Stimulated activated CD4-positive, alpha-beta T cell treated with anti-CD3 and anti-CD28 coated beads, Interleukin-4, amount 100 ng/mL, for 24 hours (primary cell): ENCODE measurements at regions not wholly inside any gene's neighbourhood (a gene's known extent, or its start where the extent isn't known, plus 50 kb on each side); places are given as distances from the start of the nearest gene placed in this dataset.

Experiments used
- DNase-seq: peaks from one replicate; pipeline ENCODE4 v3.0.0-alpha.2; 2020

DNA sequence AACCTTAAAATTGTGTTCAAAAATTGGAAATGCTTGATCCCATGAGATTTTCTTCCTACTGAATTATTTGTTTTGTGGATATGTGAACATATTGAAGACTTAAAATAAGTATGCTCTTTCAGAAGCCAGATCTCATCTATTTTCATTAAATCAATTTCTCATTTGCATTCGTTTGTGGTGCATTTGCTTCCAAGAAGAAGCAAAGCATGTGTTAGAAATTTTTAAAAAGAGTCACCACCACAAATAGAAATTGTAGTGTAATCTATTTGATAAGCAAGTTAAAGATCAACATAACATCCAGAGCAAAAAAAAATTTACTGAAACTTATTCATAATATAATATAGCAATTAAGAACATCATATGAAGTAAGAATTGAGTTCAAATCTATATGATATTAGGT, 300.9 kb upstream of the SYT4 start:
- DNase-seq, result no peak

DNA sequence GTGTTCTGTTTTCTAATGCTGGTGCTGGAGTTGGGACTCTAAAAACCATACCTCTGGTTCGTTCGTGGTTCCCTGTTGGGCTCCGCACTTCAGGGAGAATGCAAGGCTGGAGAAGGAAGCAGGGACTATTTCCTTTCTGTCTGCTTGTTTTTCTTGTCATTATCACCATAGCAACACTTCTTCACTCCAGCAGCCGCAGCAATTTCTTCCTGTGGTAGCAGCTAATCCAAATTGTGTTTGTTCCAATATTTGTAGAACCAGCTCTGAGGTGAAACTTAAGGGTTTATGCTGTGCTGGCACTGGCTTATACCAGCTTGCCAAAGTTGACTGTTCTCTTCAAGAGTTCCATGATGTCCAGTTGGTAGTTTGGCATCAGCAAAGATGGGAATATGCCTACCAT, 301.4 kb upstream of the SYT4 start:
- no peak for DNase-seq

DNA sequence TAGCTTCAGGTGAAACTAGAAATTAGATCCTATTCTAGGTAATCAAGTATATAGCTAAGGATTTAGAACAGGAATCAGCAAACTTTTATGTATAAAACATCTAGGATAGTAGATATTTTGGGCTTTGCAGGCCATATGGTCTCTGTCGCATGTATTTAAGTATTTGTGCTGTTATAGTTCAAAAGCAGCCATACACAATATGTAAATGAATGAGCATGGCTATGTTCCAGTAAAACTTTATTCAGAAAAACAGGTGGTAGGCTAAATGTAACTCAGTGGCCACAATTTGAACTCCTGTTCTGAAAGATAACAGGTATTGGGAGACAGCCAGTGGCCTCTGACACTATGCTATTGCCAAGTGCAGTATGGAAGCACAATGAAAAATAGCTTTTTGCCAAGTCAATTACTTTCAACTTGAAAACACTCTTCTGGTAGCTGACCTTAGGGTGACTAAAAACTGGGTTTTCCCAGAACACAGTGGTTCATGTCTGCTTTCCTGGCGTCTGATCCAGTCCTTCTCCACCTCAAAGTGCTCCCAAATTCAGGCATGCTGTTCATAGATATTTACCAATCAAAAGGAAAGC, 304.7 kb upstream of the SYT4 start:
- DNase-seq, result no peak

DNA sequence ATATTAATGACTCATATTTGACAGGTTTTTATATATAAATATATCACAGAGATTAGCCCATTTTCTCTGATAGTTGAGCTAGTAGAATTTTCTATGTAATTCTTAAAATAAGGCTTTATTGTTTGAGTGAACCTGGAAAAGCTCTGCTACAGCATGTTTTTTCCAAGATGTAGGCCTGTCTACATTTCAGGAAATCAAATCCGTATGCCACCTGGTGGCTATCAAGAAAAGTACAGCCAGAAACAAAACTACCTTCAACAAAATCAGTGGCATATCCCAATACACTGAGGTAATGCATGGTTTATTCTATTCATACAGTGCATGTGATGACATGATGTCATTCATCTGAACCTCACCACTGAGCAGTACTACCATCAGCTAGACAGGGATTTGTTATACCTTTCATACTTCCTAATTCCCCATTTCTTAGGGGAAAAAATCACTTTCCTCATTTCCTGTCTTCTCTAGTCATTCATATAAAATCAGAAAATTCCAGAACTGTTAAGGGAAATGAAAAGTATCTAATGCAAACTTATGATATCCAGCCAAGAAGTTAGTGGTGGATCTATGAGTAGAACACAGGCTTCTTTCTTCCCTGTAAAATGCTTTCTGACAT, 310.4 kb upstream of the SYT4 start:
- no peak for DNase-seq

DNA sequence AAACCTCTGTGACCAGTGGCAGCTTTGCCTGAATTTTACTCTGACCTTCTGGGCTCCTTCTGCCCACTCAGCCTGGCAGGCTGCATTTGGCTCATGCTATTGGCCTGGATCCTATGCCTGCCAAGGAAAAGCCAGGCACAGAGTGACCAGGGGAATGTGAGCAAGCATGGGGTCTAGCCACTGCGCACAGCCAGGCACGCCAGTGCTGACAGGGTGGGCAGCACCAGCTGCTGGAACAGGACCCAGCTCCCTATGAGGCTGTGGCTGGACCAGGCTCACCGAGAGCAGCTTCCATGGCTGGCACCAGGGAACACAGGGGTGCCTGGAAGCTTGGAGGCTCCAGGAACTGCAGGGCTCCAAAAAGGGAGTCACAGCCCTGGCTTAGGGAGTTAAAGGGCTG, 311.5 kb upstream of the SYT4 start:
- DNase-seq, result no peak

DNA sequence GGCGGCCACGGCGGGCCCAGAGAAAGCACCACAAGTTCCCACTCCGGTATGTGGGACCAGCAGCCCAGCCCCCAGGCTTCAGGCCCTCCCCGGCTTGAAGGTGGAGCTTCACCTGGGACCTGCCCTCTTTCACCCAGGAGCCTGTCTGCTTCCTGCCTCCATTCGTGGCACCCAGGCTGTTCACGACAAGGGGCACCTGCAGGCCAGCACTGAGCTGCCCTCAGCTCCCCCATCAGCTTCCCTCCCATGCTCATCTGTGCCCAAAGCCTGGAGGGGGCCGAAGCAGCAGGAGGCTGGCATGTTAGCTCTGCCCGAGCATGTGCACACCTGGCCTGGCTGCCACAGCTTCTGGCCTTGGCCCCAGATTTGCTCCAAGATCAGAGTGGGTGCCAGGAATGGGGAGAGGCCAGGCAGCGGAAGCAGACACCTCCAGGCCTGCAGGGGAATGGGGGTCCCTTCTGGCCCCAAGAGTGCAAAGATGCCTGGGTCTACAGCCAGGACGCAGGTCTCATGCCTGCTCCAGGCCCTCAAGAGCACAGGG, 312.4 kb upstream of the SYT4 start:
- no peak for DNase-seq

DNA sequence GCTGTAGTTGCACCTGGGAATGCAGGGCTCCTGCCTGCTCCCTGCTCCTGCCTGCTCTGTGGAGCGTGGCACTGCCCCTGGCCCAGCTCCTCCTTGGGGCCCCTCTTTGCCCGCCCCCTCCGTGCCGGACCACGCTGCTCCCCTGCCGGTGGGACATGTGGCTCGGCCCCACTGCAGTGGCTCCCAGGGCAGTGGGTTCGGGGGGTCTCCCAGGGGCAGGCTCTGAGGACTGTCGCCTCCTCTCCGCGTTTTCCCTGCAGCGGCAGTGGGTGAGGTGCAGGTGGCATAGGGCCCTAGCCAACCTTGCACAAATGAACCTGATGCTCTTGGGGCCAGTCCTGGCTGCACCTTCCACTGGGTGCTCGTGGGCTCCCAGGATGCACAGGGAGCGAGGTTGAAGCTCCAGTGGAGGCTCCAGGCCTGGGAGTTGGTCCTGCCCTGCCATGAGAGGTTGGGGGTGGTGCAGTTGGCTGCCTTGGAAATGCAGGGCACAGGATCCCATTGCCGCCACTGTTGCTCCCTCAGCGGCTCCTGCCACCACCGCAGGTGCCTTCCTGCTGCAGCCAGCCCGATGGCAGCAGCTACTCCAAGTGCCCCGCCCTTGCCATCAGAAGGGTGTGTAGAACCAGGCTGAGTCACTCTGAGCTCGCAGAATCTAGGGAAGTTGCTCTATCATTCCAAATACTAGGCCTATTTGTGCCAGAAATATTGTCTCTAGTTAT, 313.1 kb upstream of the SYT4 start:
- no peak for DNase-seq

DNA sequence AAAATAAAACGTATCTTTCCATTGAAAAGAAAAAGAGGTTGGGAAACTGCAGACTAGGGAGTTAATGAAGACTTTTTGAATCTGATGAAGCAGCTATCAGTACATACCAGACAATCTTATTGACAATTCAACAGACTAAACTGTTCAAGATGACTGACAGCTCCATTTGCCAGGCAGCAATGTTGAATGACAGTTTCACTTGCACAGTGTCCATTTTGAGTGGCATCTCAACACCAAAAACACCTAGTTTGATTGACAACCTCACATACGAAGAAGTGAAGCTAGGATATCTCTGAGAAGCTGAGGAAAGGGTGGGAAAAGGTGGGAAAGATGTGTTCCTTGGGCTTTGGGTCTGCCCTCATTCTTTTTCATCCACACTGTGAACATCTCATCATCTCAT, 315.0 kb upstream of the SYT4 start:
- DNase-seq, result no peak

DNA sequence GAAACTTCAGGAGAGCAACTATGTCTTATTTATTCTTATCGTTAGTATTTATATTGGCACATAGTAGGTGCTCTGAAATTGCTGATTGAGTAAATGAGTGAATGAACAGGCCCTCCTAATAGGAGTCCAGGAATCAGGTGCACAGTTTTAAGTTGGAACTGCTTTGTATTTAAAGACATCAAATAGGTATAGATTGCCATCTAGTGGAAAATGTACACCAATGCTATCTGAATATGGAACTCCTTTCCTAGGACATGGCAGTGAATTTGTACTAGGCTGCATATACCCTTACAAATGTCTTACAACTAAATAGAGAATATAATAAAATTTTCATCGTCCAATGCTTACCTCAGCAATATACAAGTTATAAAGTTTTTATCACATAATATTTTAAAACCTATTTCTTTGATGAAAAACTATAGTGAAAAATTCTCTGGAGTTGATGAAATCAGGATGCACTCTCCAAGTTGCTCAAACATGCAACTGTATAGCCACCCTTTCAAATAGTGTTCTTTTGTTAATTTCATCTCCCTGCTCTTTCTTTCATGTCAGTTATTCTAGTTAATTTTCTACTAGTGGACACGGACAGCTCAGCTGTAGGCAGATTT, 318.9 kb upstream of the SYT4 start:
- no peak for DNase-seq

DNA sequence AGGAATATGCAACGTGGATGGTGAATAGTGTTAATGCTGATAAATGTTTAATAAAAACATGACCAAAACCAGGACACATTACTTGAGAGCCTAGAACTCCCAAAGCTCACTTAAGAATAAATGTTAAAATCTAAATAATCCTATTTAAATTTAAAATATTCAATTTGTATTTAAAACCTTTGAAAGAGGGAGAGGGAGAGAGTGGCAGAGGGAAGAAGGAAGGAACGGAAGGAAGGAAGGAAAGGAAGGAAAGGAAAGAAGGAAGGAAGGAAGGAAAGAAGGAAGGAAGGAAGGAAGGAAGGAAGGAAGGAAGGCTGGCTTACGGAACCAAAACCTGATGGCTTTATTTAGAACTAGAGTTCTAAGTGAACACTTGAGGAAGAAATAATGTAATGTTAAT, 324.1 kb upstream of the SYT4 start:
- no peak for DNase-seq

DNA sequence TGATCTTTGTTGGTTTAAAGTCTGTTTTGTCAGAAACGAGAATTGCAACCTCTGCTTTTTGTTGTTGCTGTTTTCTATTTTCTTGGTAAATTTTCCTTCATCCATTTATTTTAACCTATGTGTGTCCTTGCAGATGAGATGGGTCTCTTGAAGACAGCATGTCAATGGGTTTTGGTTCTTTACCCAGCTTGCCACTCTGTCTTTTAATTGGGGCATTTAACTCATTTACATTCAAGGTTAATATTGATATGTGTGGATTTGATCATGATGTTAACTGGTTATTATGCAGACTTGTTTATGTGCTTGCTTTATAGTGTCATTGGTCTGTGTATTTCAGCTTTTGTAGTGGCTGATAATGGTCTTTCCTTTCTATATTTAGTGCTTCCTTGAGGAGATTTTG, 327.9 kb upstream of the SYT4 start:
- DNase-seq, result no peak

DNA sequence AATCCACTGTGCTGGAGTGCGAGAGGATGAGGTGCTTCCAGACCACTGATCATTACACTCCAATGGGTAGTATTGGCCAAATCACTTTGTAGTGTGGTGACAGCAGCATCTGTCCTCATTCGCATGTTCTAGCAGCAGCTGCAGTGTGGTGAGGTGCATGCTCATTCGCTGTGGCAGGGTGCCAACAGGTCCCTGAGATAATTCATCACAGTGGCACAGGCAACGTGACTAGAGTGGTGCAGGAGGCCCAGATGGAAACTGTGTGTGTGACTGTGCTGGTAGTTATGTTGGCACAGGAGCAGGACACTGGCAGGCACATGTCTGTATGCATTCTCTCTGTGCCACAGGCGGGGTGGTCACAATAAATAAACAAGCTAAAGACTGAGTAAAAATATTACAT, 329.5 kb upstream of the SYT4 start:
- DNase-seq, result no peak

DNA sequence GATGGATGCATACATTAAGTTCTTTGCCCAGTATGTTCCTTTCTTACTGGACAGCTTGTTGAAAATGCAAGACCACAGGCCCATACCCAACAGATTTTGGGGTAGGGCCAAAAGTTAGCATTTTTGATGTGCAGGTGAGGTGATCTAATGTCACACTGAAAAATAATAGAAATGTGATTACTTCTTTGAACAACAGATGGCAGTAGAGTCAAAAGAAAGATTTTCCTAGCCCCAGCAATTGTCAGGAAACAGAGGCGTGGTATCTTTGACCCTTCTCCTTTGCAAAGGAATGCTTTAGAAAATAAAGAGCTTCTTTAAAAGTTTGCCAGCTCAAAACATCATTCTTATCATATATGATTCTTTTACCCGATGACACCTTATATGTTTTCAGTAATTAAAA, 343.6 kb upstream of the SYT4 start:
- DNase-seq, result no peak

DNA sequence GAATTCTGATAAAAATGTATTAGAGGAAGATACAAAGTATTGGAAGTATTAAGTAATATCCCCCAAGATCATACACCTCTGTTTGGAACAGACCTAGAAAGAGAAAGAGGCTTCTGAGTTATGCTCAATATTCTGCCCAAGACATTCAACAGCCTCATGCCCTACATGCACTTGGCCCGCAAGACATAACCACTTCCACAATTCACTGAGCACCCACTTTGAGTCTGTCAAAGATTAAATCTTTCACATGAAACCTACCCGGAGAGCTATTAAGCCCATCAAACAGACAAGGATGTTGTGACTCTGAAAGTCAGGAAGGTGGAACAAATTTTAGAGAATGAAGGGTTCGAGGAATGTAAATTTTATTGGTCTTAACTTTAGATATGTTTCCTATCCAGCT, 344.7 kb upstream of the SYT4 start:
- DNase-seq, result no peak

DNA sequence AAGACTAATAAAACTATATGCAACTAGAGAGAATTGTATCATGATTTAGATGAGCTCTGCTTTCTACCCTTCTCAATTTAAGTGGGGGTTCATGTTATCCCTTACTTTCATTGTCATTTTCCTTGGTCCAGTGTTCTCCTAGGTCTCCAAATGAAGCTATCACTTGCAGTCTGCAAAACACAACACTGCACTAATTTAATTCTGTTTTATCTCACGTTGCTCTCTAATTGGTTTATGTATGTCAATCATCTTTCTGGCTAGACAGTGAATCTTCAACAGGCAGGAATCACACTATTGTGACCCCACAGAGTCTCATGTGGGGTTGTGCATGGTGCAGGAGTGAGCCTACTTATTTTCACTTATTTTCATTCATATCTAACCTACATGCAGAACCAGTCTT, 348.3 kb upstream of the SYT4 start:
- no peak for DNase-seq

DNA sequence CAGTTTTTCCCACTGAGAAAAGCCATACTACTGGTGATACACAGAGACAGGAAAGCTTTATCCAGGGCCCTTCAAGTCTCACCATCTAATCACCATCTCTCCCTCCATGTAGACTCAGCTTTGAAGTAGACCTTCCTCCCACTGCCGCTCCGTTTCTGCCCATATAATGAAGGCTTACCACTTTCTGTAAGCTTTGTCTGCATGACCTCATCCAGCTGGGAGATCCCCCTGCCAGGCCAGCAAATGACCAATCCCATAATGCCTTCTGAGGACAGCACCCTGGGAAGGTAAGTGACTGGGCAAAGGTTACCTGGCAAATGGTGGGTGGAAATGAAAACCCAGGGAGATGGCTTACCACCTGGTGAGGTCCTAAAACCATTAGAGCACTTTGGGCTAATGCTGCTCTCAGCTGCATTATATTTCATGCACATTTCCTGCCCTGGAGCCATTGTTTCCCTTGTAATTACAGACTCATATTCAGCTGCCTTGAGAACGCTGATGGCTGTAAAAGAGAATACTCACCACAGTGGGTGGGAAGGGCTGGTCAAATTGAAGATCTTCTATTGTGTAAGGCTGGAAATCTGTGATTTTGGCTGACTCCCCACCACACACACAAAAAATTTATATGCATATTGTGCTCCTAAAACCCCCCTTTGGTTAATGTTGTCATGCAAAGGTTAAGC, 350.7 kb upstream of the SYT4 start:
- DNase-seq, result no peak

DNA sequence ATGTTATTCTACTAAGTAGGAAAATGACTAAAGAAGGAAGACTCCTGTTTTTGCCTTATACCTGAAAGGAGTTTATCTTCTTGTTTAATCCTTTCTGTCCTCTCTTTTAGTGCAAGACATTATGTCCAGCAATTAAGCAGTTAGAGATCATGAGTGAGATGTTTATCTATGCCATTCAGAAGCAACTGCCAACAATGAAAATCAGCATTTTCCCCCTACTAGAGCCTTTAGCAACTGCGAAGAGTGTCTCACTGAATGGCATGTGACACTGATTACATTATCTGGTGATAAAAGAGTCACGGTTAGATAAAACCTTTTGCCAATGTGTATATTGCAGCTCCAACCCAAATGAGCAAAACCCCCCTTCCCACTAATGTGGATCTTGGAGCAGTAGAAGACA, 357.7 kb upstream of the SYT4 start:
- DNase-seq, result no peak

DNA sequence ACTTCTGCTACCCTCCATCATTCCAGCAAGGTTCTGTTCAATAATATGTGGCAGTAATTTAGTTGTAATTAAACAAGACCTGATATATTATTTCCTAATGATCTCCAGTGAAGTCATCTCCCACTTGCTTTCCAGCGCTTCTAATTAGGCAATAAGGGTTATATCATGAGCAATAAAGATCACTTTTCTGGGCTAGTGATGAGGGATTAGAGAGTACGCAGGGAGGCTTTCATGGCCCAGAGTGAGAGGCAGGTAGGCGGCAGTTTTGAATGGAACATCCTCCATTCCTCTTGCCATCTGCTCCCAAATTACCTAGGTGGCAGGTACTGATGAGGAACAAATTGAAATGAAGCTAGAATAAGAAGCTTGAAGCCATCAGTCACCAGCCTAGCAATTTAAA, 358.1 kb upstream of the SYT4 start:
- DNase-seq, result no peak

DNA sequence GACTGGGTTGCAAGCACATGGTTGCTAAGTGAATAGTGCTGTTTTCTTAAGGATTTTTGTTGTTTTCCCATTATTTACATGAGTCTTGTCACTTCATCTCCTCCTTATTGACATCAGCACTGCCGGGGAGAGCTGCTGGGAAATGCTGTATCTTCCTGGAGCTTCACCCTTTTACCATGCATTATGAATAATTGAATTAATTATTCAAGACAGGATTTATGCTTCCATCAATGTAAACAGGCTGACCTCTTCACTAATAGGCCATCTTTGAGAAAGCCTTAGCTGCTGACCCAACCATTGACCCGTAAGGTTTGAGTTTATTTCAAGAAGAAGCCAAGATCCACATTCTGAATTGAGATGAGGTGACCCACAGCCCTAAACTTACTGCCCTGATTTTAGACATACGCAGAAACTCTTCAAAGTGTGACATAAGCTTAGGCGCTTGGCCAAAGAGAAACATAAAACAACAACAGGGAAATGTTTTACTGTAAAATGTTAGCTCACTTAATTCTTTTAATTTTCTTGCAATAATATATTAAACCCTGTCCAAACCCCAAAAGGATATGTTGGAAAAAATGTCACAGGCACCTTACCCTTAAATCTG, 365.5 kb upstream of the SYT4 start:
- DNase-seq, result no peak

DNA sequence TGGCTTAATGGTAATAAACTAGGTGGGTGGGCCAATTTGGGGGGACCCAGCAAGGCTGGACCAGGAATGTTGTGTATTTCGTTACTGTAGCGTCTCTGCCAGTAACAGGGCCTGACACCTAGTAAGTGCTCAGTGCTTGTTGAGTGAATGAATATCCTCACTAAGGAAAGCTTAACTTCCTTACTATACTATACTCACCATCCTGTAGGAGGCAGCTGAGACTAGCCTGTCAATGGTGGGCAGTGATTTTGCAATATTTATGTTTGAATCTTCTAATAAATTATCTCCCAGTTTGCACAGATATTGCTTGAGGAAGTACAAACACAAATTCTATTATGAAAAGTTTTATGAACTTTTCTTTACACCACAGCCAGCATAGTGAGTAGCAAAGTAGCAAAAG, 370.7 kb upstream of the SYT4 start:
- no peak for DNase-seq

DNA sequence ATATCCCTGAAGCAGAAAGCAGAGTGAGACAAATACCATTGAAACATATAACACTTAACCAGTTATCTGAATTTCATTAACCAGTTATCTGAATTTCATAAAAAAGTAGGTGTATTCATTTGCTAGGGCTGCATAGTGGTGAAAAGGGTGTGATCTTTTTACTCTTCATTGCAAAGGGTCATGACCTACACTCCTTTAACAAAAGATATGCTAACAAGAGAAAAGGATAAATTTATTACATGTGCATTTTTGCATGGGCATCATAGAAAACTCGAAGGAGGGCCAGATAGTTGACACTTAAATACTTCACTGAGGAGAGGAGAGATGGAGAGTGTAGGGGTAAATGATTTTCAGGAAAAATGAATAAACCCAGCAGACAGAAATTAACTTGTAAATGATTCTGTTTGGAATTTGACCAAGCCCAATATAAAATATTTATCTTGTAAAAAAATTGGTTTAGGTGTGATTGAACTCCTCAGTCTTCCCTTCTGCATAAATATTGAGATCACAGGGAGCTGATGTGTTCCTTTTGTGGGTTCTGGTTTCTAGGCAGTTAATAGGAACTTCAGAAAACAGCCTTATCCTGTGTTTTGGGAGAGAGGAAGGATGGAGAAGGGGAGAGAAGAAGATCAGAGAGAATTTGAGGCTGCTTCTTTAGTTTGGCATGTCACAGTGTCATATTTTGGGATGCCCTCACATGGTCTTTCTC, 372.5 kb upstream of the SYT4 start:
- DNase-seq, result no peak

DNA sequence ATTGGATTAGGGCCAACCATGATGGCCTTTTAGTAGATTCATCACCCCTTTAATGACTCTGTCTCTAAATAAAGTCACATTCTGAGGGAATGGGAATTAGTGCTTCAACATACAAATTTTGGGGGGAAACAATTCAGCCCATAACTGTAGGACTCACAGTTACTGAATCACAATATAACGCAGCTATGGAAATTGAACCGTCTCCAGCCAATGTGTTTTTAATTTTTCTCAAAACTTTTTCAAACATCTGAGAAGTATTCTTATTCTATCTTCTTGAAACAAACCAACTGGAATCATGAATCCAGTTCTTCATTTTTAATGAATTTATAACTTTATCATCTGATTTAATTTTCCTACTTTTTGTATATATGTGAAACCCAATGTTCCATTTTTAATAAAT, 373.1 kb upstream of the SYT4 start:
- no peak for DNase-seq
